ENCODE measurements at regions not wholly inside any gene's neighbourhood (a gene's known extent, or its start where the extent isn't known, plus 50 kb on each side); places are given as distances from the start of the nearest gene placed in this dataset.

DNA sequence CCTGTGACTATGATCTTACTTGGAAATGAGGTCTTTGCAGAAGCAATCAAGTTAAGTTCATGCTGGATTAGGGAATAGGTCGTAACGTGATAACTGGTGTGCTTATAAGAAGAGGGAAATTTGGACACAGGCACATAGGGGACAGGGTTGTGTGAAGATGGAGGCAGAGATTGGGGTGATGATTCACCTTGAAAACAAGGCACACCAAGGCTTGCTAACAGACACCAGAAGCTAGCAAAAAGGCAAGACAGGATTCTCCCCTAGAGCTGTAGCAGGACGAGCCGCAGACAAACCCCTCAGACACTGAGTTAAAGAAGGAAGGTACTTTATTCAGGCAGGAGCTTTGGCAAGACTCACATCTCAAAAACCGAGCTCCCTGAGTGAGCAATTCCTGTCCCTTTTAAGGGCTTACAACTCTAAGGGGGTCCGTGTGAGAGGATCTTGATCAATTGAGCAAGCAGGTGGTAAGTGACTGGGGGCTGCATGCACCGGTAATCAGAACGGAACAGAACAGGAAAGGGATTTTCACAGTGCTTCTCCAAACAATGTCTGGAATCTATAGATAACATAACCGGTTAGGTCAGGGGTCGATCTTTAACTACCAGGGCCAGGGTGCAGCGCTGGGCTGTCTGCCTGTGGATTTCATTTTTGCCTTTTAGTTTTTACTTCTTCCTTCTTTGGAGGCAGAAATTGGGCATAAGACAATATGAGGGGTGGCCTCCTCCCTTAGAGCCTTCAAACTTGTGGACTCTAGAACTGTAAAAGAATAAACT, 57.5 kb upstream of the S1PR3 start:
- FAIRE-seq: no peak

DNA sequence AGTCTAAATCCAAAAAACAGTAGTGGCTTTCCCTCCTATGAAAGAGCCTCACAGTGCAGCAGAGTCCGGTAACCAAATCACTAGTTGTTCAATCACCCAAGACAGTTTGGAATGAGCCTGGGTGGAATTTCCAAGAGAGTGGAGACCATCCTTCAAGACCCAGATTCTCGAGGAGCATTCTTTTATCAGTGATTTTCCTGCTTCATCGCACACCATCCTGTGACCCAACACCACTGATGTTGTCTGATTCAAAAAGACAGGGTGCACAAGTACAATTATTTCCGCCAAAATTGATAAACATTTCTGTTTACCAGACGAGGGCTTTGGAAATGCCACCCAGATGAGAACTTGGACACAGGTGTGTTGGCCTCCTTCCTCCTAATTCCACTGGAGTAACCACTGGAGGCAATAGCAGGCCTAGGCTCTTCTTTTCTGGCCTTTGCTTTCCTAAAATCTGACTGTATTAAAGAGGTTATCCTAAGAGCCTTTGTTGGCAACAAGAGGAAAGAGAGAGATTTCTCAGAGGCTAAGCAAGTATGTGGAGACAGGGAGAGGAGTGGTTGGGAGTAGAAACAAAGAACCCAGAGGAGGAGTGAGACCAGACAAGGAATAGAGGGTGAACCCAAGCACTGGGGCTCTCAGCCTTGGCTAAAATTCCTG, 56.3 kb upstream of the S1PR3 start:
- no peak for FAIRE-seq

DNA sequence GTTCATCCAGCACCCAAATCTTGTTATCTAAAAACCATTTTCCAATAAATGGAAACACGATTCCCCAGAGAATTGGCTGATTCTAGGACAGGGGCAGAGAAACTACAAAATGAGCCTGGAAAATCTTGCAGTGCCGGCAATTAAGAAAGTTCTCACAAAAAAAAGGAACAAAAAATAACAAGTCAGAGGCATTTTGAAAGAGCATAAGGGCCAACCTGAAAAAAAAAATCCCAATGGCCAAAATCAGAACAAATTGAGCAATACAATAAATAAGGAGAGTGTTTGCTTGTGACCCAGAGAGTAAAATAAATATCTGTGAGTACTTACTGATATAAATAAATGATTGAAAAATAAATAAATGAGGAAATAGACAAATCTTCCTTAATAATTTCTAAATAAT, 55.1 kb upstream of the S1PR3 start:
- no peak for FAIRE-seq

DNA sequence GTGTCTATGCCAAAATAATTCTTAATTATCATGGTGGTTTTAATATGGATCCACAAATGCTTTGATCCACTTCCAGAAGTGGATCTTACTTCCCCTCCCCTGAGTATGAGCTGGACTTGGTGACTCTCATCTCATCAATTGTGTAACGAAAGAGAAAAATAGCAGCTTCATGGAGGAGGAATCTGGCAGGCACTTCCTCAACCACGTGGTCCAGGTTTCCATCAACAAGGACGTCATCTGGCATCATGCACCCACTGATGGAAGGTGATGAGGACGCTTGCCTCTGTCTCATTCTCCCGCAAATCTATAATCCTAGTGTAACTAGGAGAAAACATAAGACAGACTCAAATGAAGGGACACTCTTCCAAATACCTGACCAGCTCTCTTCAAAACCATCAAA, 54.6 kb upstream of the S1PR3 start:
- no peak for FAIRE-seq

DNA sequence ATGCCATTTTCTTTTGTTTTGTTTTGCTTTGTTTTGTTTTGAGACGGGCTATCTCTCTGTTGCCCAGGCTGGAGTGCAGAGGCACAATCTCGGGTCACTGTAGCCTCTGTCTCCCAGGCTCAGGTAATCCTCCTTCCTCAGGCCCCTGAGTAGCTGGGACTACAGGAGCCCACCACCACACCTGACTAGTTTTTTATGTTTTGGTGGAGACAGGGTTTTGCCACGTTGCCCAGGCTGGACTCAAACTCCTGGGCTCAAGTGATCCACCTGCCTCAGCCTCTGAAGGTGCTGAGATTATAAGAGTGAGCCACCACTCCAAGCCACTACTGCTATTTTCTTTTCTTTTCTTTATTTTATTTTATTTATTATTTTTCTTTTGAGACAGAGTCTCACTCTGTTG, 54.0 kb upstream of the S1PR3 start:
- no peak for FAIRE-seq

DNA sequence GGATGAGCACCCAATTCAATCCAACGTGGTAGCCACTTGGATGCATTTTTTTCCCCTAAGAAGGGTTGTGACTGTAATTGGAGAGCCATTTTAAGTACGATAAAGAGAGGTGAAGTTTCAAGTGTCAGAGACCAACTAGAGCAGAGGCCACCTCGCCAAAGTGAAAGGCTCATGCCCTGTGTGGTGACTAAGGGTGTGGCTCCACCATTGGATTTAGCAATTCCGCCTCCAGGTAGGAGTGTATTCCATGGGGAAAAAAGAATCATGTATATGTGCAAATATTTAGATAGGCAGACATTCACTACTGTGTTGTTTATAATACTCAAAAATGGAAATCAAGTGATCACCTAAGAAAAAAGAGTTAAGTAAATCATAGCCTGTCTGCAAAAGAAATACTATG, 53.1 kb upstream of the S1PR3 start:
- FAIRE-seq: no peak
